H1 (cell line): ENCODE measurements at regions not wholly inside any gene's neighbourhood (a gene's known extent, or its start where the extent isn't known, plus 50 kb on each side); places are given as distances from the start of the nearest gene placed in this dataset.

Source experiments
- CTCF ChIA-PET: fragments of 300-600 bp; sonication (Branson Sonifier 250); formaldehyde crosslinking; loops from one replicate; lab custom pipeline; 2021; ENCODE audit not compliant: partially characterized antibody; lab: Charles Lee
- POLR2A ChIA-PET: fragments of 300-600 bp; sonication (Branson Sonifier 250); formaldehyde crosslinking; loops from one replicate; lab custom pipeline; 2021; ENCODE audit warnings: inconsistent platforms; ENCODE audit not compliant: partially characterized antibody; lab: Charles Lee
- DNase-seq, 2 experiments: peaks; one replicate each; pipeline versions ENCODE4 v3.0.0 to v3.0.0-alpha.2; 2010 to 2022; ENCODE audit warnings: low spot score in 2 of 2, low read depth in 1 of 2, mixed read lengths in 1 of 2
- FAIRE-seq: peaks from 2 replicates; lab custom pipeline; 2011; peaks lifted over from hg19 to GRCh38; lab: Jason Lieb, UNC
- H2AFZ ChIP-seq: 2 replicates; pipeline ENCODE4 v1.8.1; 2012; ENCODE audit warnings: low read length, inconsistent platforms
- H2AK5ac ChIP-seq: 2 replicates; pipeline ENCODE4 v1.6.1; 2013; ENCODE audit warnings: low read depth, low read length
- H2BK120ac ChIP-seq: replicated peaks from 2 replicates; pipeline ENCODE3; 2013; ENCODE audit warnings: low read depth, low read length, inconsistent platforms
- H2BK12ac ChIP-seq: 2 replicates; pipeline ENCODE4 v1.6.1; 2013; ENCODE audit warnings: low read depth, low read length
- H2BK15ac ChIP-seq: 2 replicates; pipeline ENCODE4 v1.6.1; 2013; ENCODE audit warnings: low read length
- H2BK20ac ChIP-seq: 2 replicates; pipeline ENCODE4 v1.6.1; 2013; ENCODE audit warnings: low read length
- H2BK5ac ChIP-seq: 2 replicates; pipeline ENCODE4 v1.6.1; 2013; ENCODE audit warnings: low read depth, low read length
- H3K14ac ChIP-seq: 2 replicates; pipeline ENCODE4 v1.6.1; 2013; ENCODE audit warnings: inconsistent platforms; ENCODE audit not compliant: insufficient read length
- H3K18ac ChIP-seq: 2 replicates; pipeline ENCODE4 v1.6.1; 2013; ENCODE audit warnings: low read length; ENCODE audit errors: extremely low read depth
- H3K23ac ChIP-seq: 2 replicates; pipeline ENCODE4 v1.6.1; 2013; ENCODE audit warnings: inconsistent platforms; ENCODE audit not compliant: insufficient read length
- H3K23me2 ChIP-seq: 2 replicates; pipeline ENCODE4 v1.6.1; 2013; ENCODE audit warnings: low read depth, low read length
- H3K27ac ChIP-seq: 2 replicates; pipeline ENCODE4 v1.6.1; 2011; ENCODE audit warnings: low read depth, low read length, inconsistent platforms
- H3K27me3 ChIP-seq, 4 experiments: replicated peaks in 1 of 4; 1 replicate in 1 of 4; 2 replicates in 3 of 4; pipeline versions ENCODE4 v1.6.1 to v1.8.1; 2011 to 2013; ENCODE audit warnings: low read length in 3 of 4, mild to moderate bottlenecking in 3 of 4, inconsistent platforms in 2 of 4, mixed read lengths in 2 of 4, moderate library complexity in 1 of 4; ENCODE audit not compliant: control insufficient read depth in 3 of 4, insufficient read depth in 3 of 4; ENCODE audit errors: extremely low read depth in 1 of 4
- H3K36me3 ChIP-seq, 4 experiments: 2 replicates each; pipeline versions ENCODE4 v1.6.1 to v1.8.1; 2011 to 2013; ENCODE audit warnings: mild to moderate bottlenecking in 4 of 4, low read length in 3 of 4, moderate library complexity in 2 of 4, control low read depth in 1 of 4, inconsistent platforms in 1 of 4; ENCODE audit not compliant: insufficient read depth in 4 of 4, control insufficient read depth in 2 of 4
- H3K4ac ChIP-seq: replicated peaks from 2 replicates; pipeline ENCODE3; 2013; ENCODE audit warnings: low read length, low read depth, mixed read lengths, inconsistent platforms; ENCODE audit not compliant: insufficient read length
- H3K4me1 ChIP-seq, 4 experiments: replicated peaks in 1 of 4; 1 replicate in 1 of 4; 2 replicates in 3 of 4; pipeline versions ENCODE4 v1.6.1 to v1.8.1; 2011 to 2013; ENCODE audit warnings: low read length in 3 of 4, inconsistent platforms in 2 of 4, mixed read lengths in 1 of 4; ENCODE audit not compliant: insufficient read depth in 4 of 4, control insufficient read depth in 3 of 4
- H3K4me2 ChIP-seq, 2 experiments: 2 replicates each; pipeline versions ENCODE4 v1.6.1 to v1.8.1; 2011 to 2013; ENCODE audit warnings: low read depth in 2 of 2, low read length in 2 of 2, control low read depth in 1 of 2, inconsistent platforms in 1 of 2, mild to moderate bottlenecking in 1 of 2; ENCODE audit not compliant: insufficient read depth in 1 of 2
- H3K4me3 ChIP-seq, 4 experiments: fragments of 200-600, 300-600 bp in 1 of 4; sonication (generic), shearing (Covaris generic), sonication (Bioruptor Twin) in 1 of 4; 2 replicates each; pipeline versions ENCODE4 v1.5.1 to v1.8.1; 2011 to 2016; ENCODE audit warnings: low read length in 4 of 4, low read depth in 3 of 4, control low read depth in 2 of 4, inconsistent platforms in 2 of 4, mild to moderate bottlenecking in 2 of 4, mixed read lengths in 1 of 4, moderate library complexity in 1 of 4; ENCODE audit not compliant: insufficient read depth in 2 of 4; ENCODE audit errors: extremely low read depth in 1 of 4
- H3K56ac ChIP-seq: replicated peaks from 2 replicates; pipeline ENCODE3; 2013; ENCODE audit warnings: low read depth, mild to moderate bottlenecking, mixed read lengths, low read length, inconsistent platforms; ENCODE audit not compliant: insufficient read length
- H3K79me1 ChIP-seq: 2 replicates; pipeline ENCODE4 v1.6.1; 2013; ENCODE audit warnings: low read depth, low read length, control low read depth
- H3K79me2 ChIP-seq, 2 experiments: 2 replicates each; pipeline versions ENCODE4 v1.6.1 to v1.8.1; 2012 to 2013; ENCODE audit warnings: low read length in 2 of 2, mild to moderate bottlenecking in 2 of 2, inconsistent platforms in 1 of 2; ENCODE audit not compliant: insufficient read depth in 2 of 2, control insufficient read depth in 1 of 2
- H3K9ac ChIP-seq, 4 experiments: replicated peaks in 1 of 4; 1 replicate in 1 of 4; 2 replicates in 3 of 4; pipeline versions ENCODE4 v1.6.1 to v1.8.1; 2011 to 2013; ENCODE audit warnings: low read depth in 3 of 4, low read length in 3 of 4, control low read depth in 2 of 4, mild to moderate bottlenecking in 2 of 4, moderate library complexity in 2 of 4, inconsistent platforms in 1 of 4; ENCODE audit errors: extremely low read depth in 1 of 4
- H3K9me3 ChIP-seq, 2 experiments: 2 replicates each; pipeline versions ENCODE4 v1.6.1 to v1.8.1; 2012 to 2013; ENCODE audit warnings: mild to moderate bottlenecking in 2 of 2, moderate library complexity in 2 of 2, control low read depth in 1 of 2, inconsistent platforms in 1 of 2, low read depth in 1 of 2, low read length in 1 of 2, mixed read lengths in 1 of 2; ENCODE audit not compliant: insufficient read depth in 2 of 2
- H4K20me1 ChIP-seq, 2 experiments: replicated peaks in 1 of 2; 2 replicates each; pipeline versions ENCODE3 to v1.8.1; 2011 to 2013; ENCODE audit warnings: inconsistent platforms in 2 of 2, low read length in 2 of 2, mild to moderate bottlenecking in 1 of 2; ENCODE audit not compliant: insufficient read depth in 2 of 2, control insufficient read depth in 1 of 2
- H4K5ac ChIP-seq: 2 replicates; pipeline ENCODE4 v1.6.1; 2013; ENCODE audit warnings: low read length, low read depth, mixed read lengths, inconsistent platforms; ENCODE audit not compliant: insufficient read length
- H4K8ac ChIP-seq: 2 replicates; pipeline ENCODE4 v1.8.0; 2013; ENCODE audit warnings: mild to moderate bottlenecking, moderate library complexity, low read length, inconsistent platforms; ENCODE audit not compliant: insufficient read depth; ENCODE audit errors: extremely low read depth
- H4K91ac ChIP-seq: replicated peaks from 2 replicates; pipeline ENCODE3; 2013; ENCODE audit warnings: low read length, mixed read lengths, inconsistent platforms; ENCODE audit not compliant: insufficient read length
- BACH1 ChIP-seq: IDR thresholded peaks from 2 replicates; pipeline ENCODE4 v1.6.1; 2012; ENCODE audit warnings: low read length, improper control_type of control experiment
- BCL11A ChIP-seq, 2 experiments: IDR thresholded peaks; one replicate each; pipeline ENCODE4 v1.6.1; 2011; ENCODE audit warnings: low read depth in 2 of 2, low read length in 2 of 2, mild to moderate bottlenecking in 2 of 2
- CBX8 ChIP-seq: fragments of 300-800, 300-1000 bp; sonication (generic); IDR thresholded peaks from 2 replicates; pipeline ENCODE4 v1.7.1; 2016; ENCODE audit warnings: low read depth, low read length, borderline replicate concordance
- FOSL1 ChIP-seq: IDR thresholded peaks from 2 replicates; pipeline ENCODE4 v1.6.1; 2011; ENCODE audit warnings: mild to moderate bottlenecking, low read depth, low read length, moderate library complexity; ENCODE audit not compliant: insufficient read depth
- GABPA ChIP-seq: IDR thresholded peaks from 2 replicates; pipeline ENCODE4 v1.6.1; 2011; ENCODE audit warnings: mild to moderate bottlenecking, low read length, moderate library complexity, borderline replicate concordance; ENCODE audit not compliant: insufficient read depth
- GTF2F1 ChIP-seq: IDR thresholded peaks from 2 replicates; pipeline ENCODE4 v1.6.1; 2012; ENCODE audit warnings: low read depth, low read length, improper control_type of control experiment, borderline replicate concordance
- HDAC2 ChIP-seq, 2 experiments: fragments of 300-600 bp in 1 of 2; sonication (generic) in 1 of 2; IDR thresholded peaks; 2 replicates each; pipeline ENCODE4 v1.6.1; 2011 to 2012; ENCODE audit warnings: low read depth in 2 of 2, low read length in 2 of 2, mild to moderate bottlenecking in 2 of 2, moderate library complexity in 2 of 2, borderline replicate concordance in 1 of 2, inconsistent platforms in 1 of 2
- SUZ12 ChIP-seq: fragments of 200-600 bp; sonication (generic); IDR thresholded peaks from 2 replicates; pipeline ENCODE4 v1.6.1; 2012; ENCODE audit warnings: mild to moderate bottlenecking, inconsistent platforms, low read length, moderate library complexity, mixed read lengths
- TCF12 ChIP-seq: IDR thresholded peaks from 2 replicates; pipeline ENCODE4 v1.6.1; 2011; ENCODE audit warnings: low read depth, mild to moderate bottlenecking, low read length
- WGBS, 2 experiments: shearing (Covaris generic) in 1 of 2; methylation state at CpG; one replicate each; pipeline versions ENCODE4 v1.1.6 to v1.1.7; 2013 to 2015; ENCODE audit warnings: low lambda C conversion rate in 2 of 2, mixed read lengths in 2 of 2, inconsistent platforms in 1 of 2, low coverage in 1 of 2, missing lambda C conversion rate in 1 of 2; ENCODE audit not compliant: insufficient replicate concordance in 2 of 2, insufficient coverage in 1 of 2, insufficient read length in 1 of 2; ENCODE audit errors: extremely low coverage in 1 of 2, missing lambda C conversion rate in 1 of 2; 5-methylcytosine and 5-hydroxymethylcytosine counted together
- TF ChIP-seq, protein P1 (sequence below): IDR thresholded peaks from 2 replicates; pipeline ENCODE4 v1.6.1; 2012; ENCODE audit warnings: inconsistent platforms
- TF ChIP-seq, protein P2 (sequence below): IDR thresholded peaks from 2 replicates; pipeline ENCODE4 v1.6.1; 2012; ENCODE audit warnings: low read length, inconsistent platforms

DNA sequence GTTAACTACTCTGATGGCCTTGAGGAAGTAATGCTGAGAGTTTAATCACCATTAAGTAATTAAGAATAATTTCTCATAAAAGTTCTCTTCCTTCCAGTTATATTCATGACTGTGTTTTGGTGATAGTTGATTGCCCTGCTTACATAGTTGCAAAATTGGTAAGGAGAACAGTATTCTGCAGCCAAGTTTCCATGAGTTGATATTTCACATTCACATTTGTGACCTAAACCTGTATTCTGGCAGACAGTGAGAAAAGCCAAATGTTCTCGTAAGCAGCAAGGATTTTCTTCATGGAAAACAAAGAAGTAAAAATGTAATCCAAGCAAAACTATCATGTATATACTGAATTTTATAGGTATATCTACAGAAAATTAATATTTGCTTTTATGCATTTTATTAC lies 187.8 kb upstream of the NUDT6 start:
- Histone ChIP-seq H2AK5ac (no peak overlapping the region), H3K23me2 (no peaks in the 10 kb centered on the region), H3K79me2 (no peaks in the 10 kb centered on the region), H2BK5ac (no peak overlapping the region), H4K20me1 (peaks cover 0 to 2% of the 10 kb centered on the region in 2 experiments), H4K91ac (no peak overlapping the region), H3K9ac (no peak overlapping the region), H3K4me3 (no peak overlapping the region), H2BK15ac (no peak overlapping the region), H3K14ac (no peak overlapping the region), H3K36me3 (no peaks in the 10 kb centered on the region), H3K4me2 (no peak overlapping the region), H3K4ac (no peak overlapping the region), H4K8ac (no peak overlapping the region), H3K23ac (no peak overlapping the region), H3K56ac (no peak overlapping the region), H3K18ac (no peak overlapping the region), H4K5ac (no peak overlapping the region), H3K27me3 (no peaks in the 10 kb centered on the region), H3K9me3 (peaks cover 0 to 4% of the 10 kb centered on the region in 2 experiments; a peak in 1 of 4 replicates), H3K27ac (no peak overlapping the region), H2AFZ (no peak overlapping the region), H3K79me1 (peaks cover 2% of the 10 kb centered on the region; the same call in 1 of the 2 replicates), H2BK12ac (no peak overlapping the region), H2BK120ac (no peak overlapping the region), H3K4me1 (peaks cover 0 to 2% (median 0%) of the 10 kb centered on the region in 4 experiments; a peak in 1 of 7 replicates), H2BK20ac (no peak overlapping the region)
- DNase-seq = no peak
- POLR2A ChIA-PET = no interaction called here
- no peak for FAIRE-seq
- WGBS, 2 experiments = 89% methylated on average over 1 of the region's 1 CpG; no CpG with 5 or more reads in 1 of the 2 experiments
- CTCF ChIA-PET = no interaction called here
- TF ChIP-seq GABPA = no peak
- TF ChIP-seq BACH1 = no peak
- no peak for TF ChIP-seq TCF12
- TF ChIP-seq SUZ12 = no peak
- TF ChIP-seq, protein P1, sequence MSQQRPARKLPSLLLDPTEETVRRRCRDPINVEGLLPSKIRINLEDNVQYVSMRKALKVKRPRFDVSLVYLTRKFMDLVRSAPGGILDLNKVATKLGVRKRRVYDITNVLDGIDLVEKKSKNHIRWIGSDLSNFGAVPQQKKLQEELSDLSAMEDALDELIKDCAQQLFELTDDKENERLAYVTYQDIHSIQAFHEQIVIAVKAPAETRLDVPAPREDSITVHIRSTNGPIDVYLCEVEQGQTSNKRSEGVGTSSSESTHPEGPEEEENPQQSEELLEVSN = no peak
- TF ChIP-seq CBX8 = no peak
- no peak for TF ChIP-seq GTF2F1
- TF ChIP-seq HDAC2 (IDR thresholded peaks at IDR 0.05; ENCODE audit: borderline replicate concordance in 1 of 2, low read depth in 2 of 2, low read length in 2 of 2) = no peak
- no peak for TF ChIP-seq BCL11A (IDR thresholded peaks at IDR 0.05; ENCODE audit: low read depth in 2 of 2, low read length in 2 of 2)
- TF ChIP-seq, protein P2, sequence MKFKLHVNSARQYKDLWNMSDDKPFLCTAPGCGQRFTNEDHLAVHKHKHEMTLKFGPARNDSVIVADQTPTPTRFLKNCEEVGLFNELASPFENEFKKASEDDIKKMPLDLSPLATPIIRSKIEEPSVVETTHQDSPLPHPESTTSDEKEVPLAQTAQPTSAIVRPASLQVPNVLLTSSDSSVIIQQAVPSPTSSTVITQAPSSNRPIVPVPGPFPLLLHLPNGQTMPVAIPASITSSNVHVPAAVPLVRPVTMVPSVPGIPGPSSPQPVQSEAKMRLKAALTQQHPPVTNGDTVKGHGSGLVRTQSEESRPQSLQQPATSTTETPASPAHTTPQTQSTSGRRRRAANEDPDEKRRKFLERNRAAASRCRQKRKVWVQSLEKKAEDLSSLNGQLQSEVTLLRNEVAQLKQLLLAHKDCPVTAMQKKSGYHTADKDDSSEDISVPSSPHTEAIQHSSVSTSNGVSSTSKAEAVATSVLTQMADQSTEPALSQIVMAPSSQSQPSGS = no peak
- TF ChIP-seq FOSL1 = no peak
